ENCODE measurements at regions not wholly inside any gene's neighbourhood (a gene's known extent, or its start where the extent isn't known, plus 50 kb on each side); places are given as distances from the start of the nearest gene placed in this dataset.

- TF ChIP-seq, protein P1, sequence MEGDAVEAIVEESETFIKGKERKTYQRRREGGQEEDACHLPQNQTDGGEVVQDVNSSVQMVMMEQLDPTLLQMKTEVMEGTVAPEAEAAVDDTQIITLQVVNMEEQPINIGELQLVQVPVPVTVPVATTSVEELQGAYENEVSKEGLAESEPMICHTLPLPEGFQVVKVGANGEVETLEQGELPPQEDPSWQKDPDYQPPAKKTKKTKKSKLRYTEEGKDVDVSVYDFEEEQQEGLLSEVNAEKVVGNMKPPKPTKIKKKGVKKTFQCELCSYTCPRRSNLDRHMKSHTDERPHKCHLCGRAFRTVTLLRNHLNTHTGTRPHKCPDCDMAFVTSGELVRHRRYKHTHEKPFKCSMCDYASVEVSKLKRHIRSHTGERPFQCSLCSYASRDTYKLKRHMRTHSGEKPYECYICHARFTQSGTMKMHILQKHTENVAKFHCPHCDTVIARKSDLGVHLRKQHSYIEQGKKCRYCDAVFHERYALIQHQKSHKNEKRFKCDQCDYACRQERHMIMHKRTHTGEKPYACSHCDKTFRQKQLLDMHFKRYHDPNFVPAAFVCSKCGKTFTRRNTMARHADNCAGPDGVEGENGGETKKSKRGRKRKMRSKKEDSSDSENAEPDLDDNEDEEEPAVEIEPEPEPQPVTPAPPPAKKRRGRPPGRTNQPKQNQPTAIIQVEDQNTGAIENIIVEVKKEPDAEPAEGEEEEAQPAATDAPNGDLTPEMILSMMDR (optimal IDR thresholded peaks at IDR 0.05 in 1 of 3, IDR thresholded peaks at IDR 0.05 in 1 of 3, conservative IDR thresholded peaks at IDR 0.05 in 1 of 3; ENCODE audit: extremely low read depth in 1 of 3, insufficient read depth in 2 of 3, low read length in 3 of 3): no peak
- TF ChIP-seq EZH2 (IDR thresholded peaks at IDR 0.05; ENCODE audit: low read length): no peak
Observed at GRCh38 chr12:68476794-68477193, 133.9 kb upstream of the RAP1B start.

Data from keratinocyte (primary cell).